WTC11 (cell line): ENCODE measurements at regions not wholly inside any gene's neighbourhood (a gene's known extent, or its start where the extent isn't known, plus 50 kb on each side); places are given as distances from the start of the nearest gene placed in this dataset.

ENCODE experiments used
- ATAC-seq: fragments of 200-7000 bp; cut with Tn5 transposase; 2 replicates; pipeline ENCODE4 v1.10.0; 2021; ENCODE audit warnings: mild to moderate bottlenecking, moderate library complexity
- CTCF ChIA-PET: fragments of 300-600 bp; sonication (Branson Sonifier 250); formaldehyde crosslinking; loops from one replicate; lab custom pipeline; 2021; ENCODE audit warnings: antibody characterized with exemption; lab: Charles Lee
- POLR2A ChIA-PET: fragments of 350-600 bp; sonication (Branson Sonifier 250); formaldehyde crosslinking; loops from one replicate; lab custom pipeline; 2021; ENCODE audit warnings: antibody characterized with exemption; lab: Charles Lee
- DNase-seq: peaks from one replicate; pipeline ENCODE4 v3.0.0; 2021; ENCODE audit warnings: low spot score
- H3K27ac Mint-ChIP-seq: 2 replicates; pipeline ENCODE4 v1.8.0; 2021; ENCODE audit warnings: mixed read lengths
- H3K27me3 Mint-ChIP-seq: 2 replicates; pipeline ENCODE4 v1.8.0; 2021; ENCODE audit warnings: low read depth, mild to moderate bottlenecking, moderate library complexity, mixed read lengths
- H3K36me3 Mint-ChIP-seq: 2 replicates; pipeline ENCODE4 v1.8.0; 2021; ENCODE audit warnings: mixed read lengths
- H3K4me1 Mint-ChIP-seq: 2 replicates; pipeline ENCODE4 v1.8.0; 2022; ENCODE audit warnings: mixed read lengths
- H3K4me3 Mint-ChIP-seq: 2 replicates; pipeline ENCODE4 v1.8.0; 2021; ENCODE audit warnings: mild to moderate bottlenecking, moderate library complexity, mixed read lengths
- H3K9me3 Mint-ChIP-seq: 2 replicates; pipeline ENCODE4 v1.8.0; 2021; ENCODE audit warnings: mixed read lengths
- CREM ChIP-seq: sonication (generic); formaldehyde crosslinking; IDR thresholded peaks from 2 replicates; pipeline ENCODE4 v1.8.1; 2022; ENCODE audit warnings: mild to moderate bottlenecking, missing genetic modification reagents, moderate library complexity
- EMX1 ChIP-seq: fragments of 250-450 bp; sonication (Bioruptor Pico); IDR thresholded peaks from 2 replicates; pipeline ENCODE4 v1.8.0; 2021; ENCODE audit warnings: mild to moderate bottlenecking
- ESRRA ChIP-seq: sonication (generic); formaldehyde crosslinking; IDR thresholded peaks from 2 replicates; pipeline ENCODE4 v1.8.1; 2022; ENCODE audit warnings: mild to moderate bottlenecking, missing genetic modification reagents, borderline replicate concordance
- GTF2I ChIP-seq: fragments of 250-450 bp; sonication (Bioruptor Pico); conservative IDR thresholded peaks from 2 replicates; pipeline ENCODE4 v1.4.0; 2021; ENCODE audit warnings: mild to moderate bottlenecking
- IRF2 ChIP-seq: sonication (generic); formaldehyde crosslinking; IDR thresholded peaks from 2 replicates; pipeline ENCODE4 v1.8.0; 2022; ENCODE audit warnings: low read depth, missing genetic modification reagents, borderline replicate concordance
- KAT7 ChIP-seq: sonication (generic); formaldehyde crosslinking; IDR thresholded peaks from 2 replicates; pipeline ENCODE4 v1.8.1; 2023; ENCODE audit warnings: missing genetic modification reagents, mild to moderate bottlenecking, borderline replicate concordance
- MXD4 ChIP-seq: fragments of 250-450 bp; sonication (Bioruptor Pico); IDR thresholded peaks from 2 replicates; pipeline ENCODE4 v1.8.0; 2021; ENCODE audit warnings: mild to moderate bottlenecking, moderate library complexity, borderline replicate concordance
- NFATC4 ChIP-seq: fragments of 250-450 bp; sonication (Bioruptor Pico); IDR thresholded peaks from 2 replicates; pipeline ENCODE4 v1.9.0; 2021; ENCODE audit warnings: mild to moderate bottlenecking
- NR3C1 ChIP-seq: sonication (generic); formaldehyde crosslinking; conservative IDR thresholded peaks from 2 replicates; pipeline ENCODE4 v1.8.1; 2023; ENCODE audit warnings: low read depth, mild to moderate bottlenecking, missing genetic modification reagents
- RELA ChIP-seq: sonication (generic); formaldehyde crosslinking; IDR thresholded peaks from 2 replicates; pipeline ENCODE4 v1.8.1; 2022; ENCODE audit warnings: missing genetic modification reagents, mild to moderate bottlenecking, borderline replicate concordance
- SMAD4 ChIP-seq: sonication (generic); formaldehyde crosslinking; IDR thresholded peaks from 2 replicates; pipeline ENCODE4 v1.8.0; 2022; ENCODE audit warnings: mild to moderate bottlenecking, missing genetic modification reagents
- SOX15 ChIP-seq: fragments of 250-450 bp; sonication (Bioruptor Pico); IDR thresholded peaks from 2 replicates; pipeline ENCODE4 v1.9.0; 2021; ENCODE audit warnings: mild to moderate bottlenecking
- SP1 ChIP-seq: sonication (generic); formaldehyde crosslinking; conservative IDR thresholded peaks from 2 replicates; pipeline ENCODE4 v1.8.1; 2022; ENCODE audit warnings: missing genetic modification reagents
- TP53 ChIP-seq: sonication (generic); formaldehyde crosslinking; IDR thresholded peaks from 2 replicates; pipeline ENCODE4 v1.8.1; 2023; ENCODE audit warnings: mild to moderate bottlenecking, missing genetic modification reagents
- ZNF138 ChIP-seq: sonication (generic); formaldehyde crosslinking; conservative IDR thresholded peaks from 2 replicates; pipeline ENCODE4 v1.8.1; 2022; ENCODE audit warnings: mild to moderate bottlenecking, moderate library complexity, missing genetic modification reagents
- ZNF232 ChIP-seq: sonication (generic); formaldehyde crosslinking; IDR thresholded peaks from 2 replicates; pipeline ENCODE4 v1.8.0; 2022; ENCODE audit warnings: mild to moderate bottlenecking, missing genetic modification reagents
- ZNF263 ChIP-seq: sonication (generic); formaldehyde crosslinking; IDR thresholded peaks from 2 replicates; pipeline ENCODE4 v1.8.1; 2022; ENCODE audit warnings: low read depth, mild to moderate bottlenecking, moderate library complexity, missing genetic modification reagents
- TF ChIP-seq, protein P1 (sequence below): fragments of 250-450 bp; sonication (Bioruptor Pico); IDR thresholded peaks from 2 replicates; pipeline ENCODE4 v1.9.0; 2021; ENCODE audit warnings: mild to moderate bottlenecking
- TF ChIP-seq, protein P2 (sequence below): sonication (generic); formaldehyde crosslinking; IDR thresholded peaks from 2 replicates; pipeline ENCODE4 v1.8.1; 2022; ENCODE audit warnings: low read depth, mild to moderate bottlenecking, moderate library complexity, missing genetic modification reagents, borderline replicate concordance
- TF ChIP-seq, protein P3 (sequence below): sonication (generic); formaldehyde crosslinking; IDR thresholded peaks from 2 replicates; pipeline ENCODE4 v1.8.1; 2022; ENCODE audit warnings: missing genetic modification reagents, borderline replicate concordance
- TF ChIP-seq, protein P4 (sequence below): sonication (generic); formaldehyde crosslinking; IDR thresholded peaks from 2 replicates; pipeline ENCODE4 v1.8.1; 2023; ENCODE audit warnings: mild to moderate bottlenecking, moderate library complexity, missing genetic modification reagents
- TF ChIP-seq, protein P5 (sequence below): sonication (generic); formaldehyde crosslinking; IDR thresholded peaks from 2 replicates; pipeline ENCODE4 v1.8.1; 2022; ENCODE audit warnings: mild to moderate bottlenecking, moderate library complexity, missing genetic modification reagents
- TF ChIP-seq, protein P6 (sequence below): fragments of 250-450 bp; sonication (Bioruptor Pico); IDR thresholded peaks from 2 replicates; pipeline ENCODE4 v1.9.0; 2021; ENCODE audit warnings: mild to moderate bottlenecking
- TF ChIP-seq, protein P7 (sequence below): sonication (generic); formaldehyde crosslinking; IDR thresholded peaks from 2 replicates; pipeline ENCODE4 v1.8.1; 2022; ENCODE audit warnings: mild to moderate bottlenecking, missing genetic modification reagents, moderate library complexity, borderline replicate concordance

DNA sequence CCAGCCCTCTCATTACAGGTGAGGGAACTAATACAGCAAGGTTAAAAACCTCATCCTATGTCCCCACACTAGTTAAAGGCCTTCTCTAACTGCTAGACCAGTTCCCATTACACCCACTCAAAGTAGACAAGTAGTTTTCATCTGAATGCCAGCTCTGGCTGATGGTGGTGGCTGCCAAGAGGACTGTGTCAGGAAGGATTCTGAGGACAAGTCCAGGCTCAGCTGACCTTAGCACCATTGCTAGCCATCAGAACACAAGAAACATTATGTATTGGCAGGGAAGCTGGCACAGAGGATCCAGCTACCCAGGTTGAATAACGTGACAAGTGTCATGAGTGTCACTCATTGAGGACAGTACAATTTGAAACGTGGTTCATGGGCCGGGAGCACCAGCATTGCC is 163.4 kb downstream of the HSD17B3 start:
- H3K27ac Mint-ChIP-seq: no peak overlapping the region
- no peak for ATAC-seq

DNA sequence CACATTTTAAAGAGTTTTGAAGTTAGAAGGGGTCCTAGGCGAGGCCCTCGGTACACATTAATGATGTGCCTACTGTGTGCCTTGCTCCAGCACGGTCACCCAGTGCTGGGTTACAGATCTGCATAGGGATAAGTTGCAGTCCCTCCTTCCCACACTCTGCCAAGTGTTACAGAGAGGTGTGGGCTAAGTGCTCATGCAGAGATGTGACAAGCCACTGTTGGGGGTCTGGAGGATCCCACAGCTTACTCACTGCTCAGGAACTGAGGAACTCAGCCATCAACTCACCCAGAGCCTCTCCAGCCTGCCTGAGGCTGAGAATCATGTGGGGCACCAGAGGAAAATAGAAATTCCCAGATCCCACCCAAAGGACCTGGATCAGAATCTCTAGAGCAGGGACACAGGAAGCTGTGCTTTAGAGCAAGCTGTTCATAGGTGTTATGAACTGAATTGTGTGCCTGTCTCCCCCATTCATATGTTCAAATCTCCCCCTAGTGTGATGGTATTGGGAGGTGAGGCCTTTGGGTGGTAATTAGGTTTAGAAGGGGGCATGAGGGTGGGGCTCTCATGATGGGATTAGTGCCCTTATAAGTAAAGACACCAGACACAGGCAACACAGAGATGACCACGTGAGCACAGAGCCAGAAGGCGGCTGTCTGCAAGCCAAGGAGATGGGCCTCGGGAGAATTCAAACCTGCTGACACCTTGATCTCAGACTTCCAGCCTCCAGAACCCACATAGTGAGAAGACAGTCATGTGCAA is 164.1 kb downstream of the HSD17B3 start:
- ATAC-seq: peak; percentile 57
- no peak for DNase-seq
- no peak overlapping the region for H3K4me3 Mint-ChIP-seq
- POLR2A ChIA-PET: no interaction called here
- peaks cover 34% of the 10 kb centered on the region for H3K4me1 Mint-ChIP-seq
- no peak overlapping the region for H3K27ac Mint-ChIP-seq
- H3K27me3 Mint-ChIP-seq: no peaks in the 10 kb centered on the region; the same call in 1 of the 2 replicates
- CTCF ChIA-PET: no interaction called here
- H3K36me3 Mint-ChIP-seq: peaks cover 6% of the 10 kb centered on the region; the same call in 1 of the 2 replicates
- peaks cover 11% of the 10 kb centered on the region for H3K9me3 Mint-ChIP-seq
- TF ChIP-seq, protein P1, sequence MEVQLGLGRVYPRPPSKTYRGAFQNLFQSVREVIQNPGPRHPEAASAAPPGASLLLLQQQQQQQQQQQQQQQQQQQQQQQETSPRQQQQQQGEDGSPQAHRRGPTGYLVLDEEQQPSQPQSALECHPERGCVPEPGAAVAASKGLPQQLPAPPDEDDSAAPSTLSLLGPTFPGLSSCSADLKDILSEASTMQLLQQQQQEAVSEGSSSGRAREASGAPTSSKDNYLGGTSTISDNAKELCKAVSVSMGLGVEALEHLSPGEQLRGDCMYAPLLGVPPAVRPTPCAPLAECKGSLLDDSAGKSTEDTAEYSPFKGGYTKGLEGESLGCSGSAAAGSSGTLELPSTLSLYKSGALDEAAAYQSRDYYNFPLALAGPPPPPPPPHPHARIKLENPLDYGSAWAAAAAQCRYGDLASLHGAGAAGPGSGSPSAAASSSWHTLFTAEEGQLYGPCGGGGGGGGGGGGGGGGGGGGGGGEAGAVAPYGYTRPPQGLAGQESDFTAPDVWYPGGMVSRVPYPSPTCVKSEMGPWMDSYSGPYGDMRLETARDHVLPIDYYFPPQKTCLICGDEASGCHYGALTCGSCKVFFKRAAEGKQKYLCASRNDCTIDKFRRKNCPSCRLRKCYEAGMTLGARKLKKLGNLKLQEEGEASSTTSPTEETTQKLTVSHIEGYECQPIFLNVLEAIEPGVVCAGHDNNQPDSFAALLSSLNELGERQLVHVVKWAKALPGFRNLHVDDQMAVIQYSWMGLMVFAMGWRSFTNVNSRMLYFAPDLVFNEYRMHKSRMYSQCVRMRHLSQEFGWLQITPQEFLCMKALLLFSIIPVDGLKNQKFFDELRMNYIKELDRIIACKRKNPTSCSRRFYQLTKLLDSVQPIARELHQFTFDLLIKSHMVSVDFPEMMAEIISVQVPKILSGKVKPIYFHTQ (CRISPR knock-in tag): no peak
- no peak for TF ChIP-seq EMX1 (CRISPR knock-in tag)
- no peak for TF ChIP-seq CREM
- no peak for TF ChIP-seq RELA (CRISPR knock-in tag)
- TF ChIP-seq, protein P2, sequence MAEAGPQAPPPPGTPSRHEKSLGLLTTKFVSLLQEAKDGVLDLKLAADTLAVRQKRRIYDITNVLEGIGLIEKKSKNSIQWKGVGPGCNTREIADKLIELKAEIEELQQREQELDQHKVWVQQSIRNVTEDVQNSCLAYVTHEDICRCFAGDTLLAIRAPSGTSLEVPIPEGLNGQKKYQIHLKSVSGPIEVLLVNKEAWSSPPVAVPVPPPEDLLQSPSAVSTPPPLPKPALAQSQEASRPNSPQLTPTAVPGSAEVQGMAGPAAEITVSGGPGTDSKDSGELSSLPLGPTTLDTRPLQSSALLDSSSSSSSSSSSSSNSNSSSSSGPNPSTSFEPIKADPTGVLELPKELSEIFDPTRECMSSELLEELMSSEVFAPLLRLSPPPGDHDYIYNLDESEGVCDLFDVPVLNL (CRISPR knock-in tag): no peak
- TF ChIP-seq SP1 (CRISPR knock-in tag): no peak
- no peak for TF ChIP-seq ESRRA (CRISPR knock-in tag)
- TF ChIP-seq TP53: no peak
- TF ChIP-seq SMAD4 (CRISPR knock-in tag): no peak
- no peak for TF ChIP-seq IRF2

More for the DNA sequence above, 163.4 kb downstream of the HSD17B3 start:
- no peak for DNase-seq
- Mint-ChIP-seq H3K27me3 (no peaks in the 10 kb centered on the region), H3K36me3 (peaks cover 1% of the 10 kb centered on the region; the same call in 1 of the 2 replicates), H3K4me1 (peaks cover 33% of the 10 kb centered on the region), H3K9me3 (peaks cover 4% of the 10 kb centered on the region), H3K4me3 (no peak overlapping the region)
- CTCF ChIA-PET: interaction anchor here (1.4 kb wide), 1 partner anchor 77 kb away, joined by 3 read pairs; no protein-coding TSS in a partner anchor
- POLR2A ChIA-PET: no interaction called here
- TF ChIP-seq KAT7 (CRISPR knock-in tag) (no peak), ZNF263 (CRISPR knock-in tag) (no peak), ZNF232 (CRISPR knock-in tag) (no peak), SOX15 (CRISPR knock-in tag) (no peak), NR3C1 (CRISPR knock-in tag) (no peak), MXD4 (CRISPR knock-in tag) (no peak), GTF2I (CRISPR knock-in tag) (no peak), NFATC4 (CRISPR knock-in tag) (no peak), ZNF138 (no peak)
- TF ChIP-seq, protein P3, sequence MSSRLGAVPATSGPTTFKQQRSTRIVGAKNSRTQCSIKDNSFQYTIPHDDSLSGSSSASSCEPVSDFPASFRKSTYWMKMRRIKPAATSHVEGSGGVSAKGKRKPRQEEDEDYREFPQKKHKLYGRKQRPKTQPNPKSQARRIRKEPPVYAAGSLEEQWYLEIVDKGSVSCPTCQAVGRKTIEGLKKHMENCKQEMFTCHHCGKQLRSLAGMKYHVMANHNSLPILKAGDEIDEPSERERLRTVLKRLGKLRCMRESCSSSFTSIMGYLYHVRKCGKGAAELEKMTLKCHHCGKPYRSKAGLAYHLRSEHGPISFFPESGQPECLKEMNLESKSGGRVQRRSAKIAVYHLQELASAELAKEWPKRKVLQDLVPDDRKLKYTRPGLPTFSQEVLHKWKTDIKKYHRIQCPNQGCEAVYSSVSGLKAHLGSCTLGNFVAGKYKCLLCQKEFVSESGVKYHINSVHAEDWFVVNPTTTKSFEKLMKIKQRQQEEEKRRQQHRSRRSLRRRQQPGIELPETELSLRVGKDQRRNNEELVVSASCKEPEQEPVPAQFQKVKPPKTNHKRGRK (CRISPR knock-in tag): no peak
- TF ChIP-seq, protein P4, sequence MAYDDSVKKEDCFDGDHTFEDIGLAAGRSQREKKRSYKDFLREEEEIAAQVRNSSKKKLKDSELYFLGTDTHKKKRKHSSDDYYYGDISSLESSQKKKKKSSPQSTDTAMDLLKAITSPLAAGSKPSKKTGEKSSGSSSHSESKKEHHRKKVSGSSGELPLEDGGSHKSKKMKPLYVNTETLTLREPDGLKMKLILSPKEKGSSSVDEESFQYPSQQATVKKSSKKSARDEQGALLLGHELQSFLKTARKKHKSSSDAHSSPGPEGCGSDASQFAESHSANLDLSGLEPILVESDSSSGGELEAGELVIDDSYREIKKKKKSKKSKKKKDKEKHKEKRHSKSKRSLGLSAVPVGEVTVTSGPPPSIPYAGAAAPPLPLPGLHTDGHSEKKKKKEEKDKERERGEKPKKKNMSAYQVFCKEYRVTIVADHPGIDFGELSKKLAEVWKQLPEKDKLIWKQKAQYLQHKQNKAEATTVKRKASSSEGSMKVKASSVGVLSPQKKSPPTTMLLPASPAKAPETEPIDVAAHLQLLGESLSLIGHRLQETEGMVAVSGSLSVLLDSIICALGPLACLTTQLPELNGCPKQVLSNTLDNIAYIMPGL: no peak
- TF ChIP-seq, protein P5, sequence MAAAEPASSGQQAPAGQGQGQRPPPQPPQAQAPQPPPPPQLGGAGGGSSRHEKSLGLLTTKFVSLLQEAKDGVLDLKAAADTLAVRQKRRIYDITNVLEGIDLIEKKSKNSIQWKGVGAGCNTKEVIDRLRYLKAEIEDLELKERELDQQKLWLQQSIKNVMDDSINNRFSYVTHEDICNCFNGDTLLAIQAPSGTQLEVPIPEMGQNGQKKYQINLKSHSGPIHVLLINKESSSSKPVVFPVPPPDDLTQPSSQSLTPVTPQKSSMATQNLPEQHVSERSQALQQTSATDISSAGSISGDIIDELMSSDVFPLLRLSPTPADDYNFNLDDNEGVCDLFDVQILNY (CRISPR knock-in tag): no peak
- TF ChIP-seq, protein P6, sequence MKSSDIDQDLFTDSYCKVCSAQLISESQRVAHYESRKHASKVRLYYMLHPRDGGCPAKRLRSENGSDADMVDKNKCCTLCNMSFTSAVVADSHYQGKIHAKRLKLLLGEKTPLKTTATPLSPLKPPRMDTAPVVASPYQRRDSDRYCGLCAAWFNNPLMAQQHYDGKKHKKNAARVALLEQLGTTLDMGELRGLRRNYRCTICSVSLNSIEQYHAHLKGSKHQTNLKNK: no peak
- TF ChIP-seq, protein P2 (CRISPR knock-in tag): no peak
- TF ChIP-seq, protein P7, sequence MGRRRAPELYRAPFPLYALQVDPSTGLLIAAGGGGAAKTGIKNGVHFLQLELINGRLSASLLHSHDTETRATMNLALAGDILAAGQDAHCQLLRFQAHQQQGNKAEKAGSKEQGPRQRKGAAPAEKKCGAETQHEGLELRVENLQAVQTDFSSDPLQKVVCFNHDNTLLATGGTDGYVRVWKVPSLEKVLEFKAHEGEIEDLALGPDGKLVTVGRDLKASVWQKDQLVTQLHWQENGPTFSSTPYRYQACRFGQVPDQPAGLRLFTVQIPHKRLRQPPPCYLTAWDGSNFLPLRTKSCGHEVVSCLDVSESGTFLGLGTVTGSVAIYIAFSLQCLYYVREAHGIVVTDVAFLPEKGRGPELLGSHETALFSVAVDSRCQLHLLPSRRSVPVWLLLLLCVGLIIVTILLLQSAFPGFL (CRISPR knock-in tag): no peak
- TF ChIP-seq, all 79 proteins: peak for 0
